ENCODE measurements at regions not wholly inside any gene's neighbourhood (a gene's known extent, or its start where the extent isn't known, plus 50 kb on each side); places are given as distances from the start of the nearest gene placed in this dataset.

DNA sequence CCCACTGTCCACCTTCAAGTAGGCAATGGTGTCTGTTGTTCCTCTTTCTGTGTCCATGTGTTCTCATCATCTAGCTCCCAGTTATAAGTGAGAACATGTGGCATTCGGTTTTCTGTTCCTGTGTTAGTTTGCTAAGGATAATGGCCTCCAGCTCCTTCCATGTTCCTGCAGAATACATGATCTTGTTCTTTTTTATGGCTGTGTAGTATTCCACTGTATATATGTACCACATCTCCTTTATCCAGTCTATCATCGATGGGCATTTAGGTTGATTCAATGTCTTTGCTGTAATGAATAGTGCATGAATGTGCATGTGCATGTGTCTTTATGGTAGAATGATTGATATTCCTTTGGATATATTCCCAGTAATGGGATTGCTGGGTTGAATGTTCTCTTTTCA is 123.3 kb upstream of the LHX5 start:
- Mint-ChIP-seq H3K4me3 (ENCODE audit: unreplicated experiment) (no peak overlapping the region), H3K9me3 (ENCODE audit: unreplicated experiment) (peaks cover 3% of the 10 kb centered on the region), H3K4me1 (ENCODE audit: unreplicated experiment) (no peaks in the 10 kb centered on the region), H3K36me3 (ENCODE audit: low read depth, unreplicated experiment) (no peaks in the 10 kb centered on the region), H3K27me3 (ENCODE audit: unreplicated experiment) (peaks cover 7% of the 10 kb centered on the region), H3K27ac (ENCODE audit: unreplicated experiment) (no peak overlapping the region)
- TF ChIP-seq, protein P1, sequence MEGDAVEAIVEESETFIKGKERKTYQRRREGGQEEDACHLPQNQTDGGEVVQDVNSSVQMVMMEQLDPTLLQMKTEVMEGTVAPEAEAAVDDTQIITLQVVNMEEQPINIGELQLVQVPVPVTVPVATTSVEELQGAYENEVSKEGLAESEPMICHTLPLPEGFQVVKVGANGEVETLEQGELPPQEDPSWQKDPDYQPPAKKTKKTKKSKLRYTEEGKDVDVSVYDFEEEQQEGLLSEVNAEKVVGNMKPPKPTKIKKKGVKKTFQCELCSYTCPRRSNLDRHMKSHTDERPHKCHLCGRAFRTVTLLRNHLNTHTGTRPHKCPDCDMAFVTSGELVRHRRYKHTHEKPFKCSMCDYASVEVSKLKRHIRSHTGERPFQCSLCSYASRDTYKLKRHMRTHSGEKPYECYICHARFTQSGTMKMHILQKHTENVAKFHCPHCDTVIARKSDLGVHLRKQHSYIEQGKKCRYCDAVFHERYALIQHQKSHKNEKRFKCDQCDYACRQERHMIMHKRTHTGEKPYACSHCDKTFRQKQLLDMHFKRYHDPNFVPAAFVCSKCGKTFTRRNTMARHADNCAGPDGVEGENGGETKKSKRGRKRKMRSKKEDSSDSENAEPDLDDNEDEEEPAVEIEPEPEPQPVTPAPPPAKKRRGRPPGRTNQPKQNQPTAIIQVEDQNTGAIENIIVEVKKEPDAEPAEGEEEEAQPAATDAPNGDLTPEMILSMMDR (IDR thresholded peaks at IDR 0.05; ENCODE audit: unreplicated experiment), result no peak
- no peak for DNase-seq (ENCODE audit: low spot score)

DNA sequence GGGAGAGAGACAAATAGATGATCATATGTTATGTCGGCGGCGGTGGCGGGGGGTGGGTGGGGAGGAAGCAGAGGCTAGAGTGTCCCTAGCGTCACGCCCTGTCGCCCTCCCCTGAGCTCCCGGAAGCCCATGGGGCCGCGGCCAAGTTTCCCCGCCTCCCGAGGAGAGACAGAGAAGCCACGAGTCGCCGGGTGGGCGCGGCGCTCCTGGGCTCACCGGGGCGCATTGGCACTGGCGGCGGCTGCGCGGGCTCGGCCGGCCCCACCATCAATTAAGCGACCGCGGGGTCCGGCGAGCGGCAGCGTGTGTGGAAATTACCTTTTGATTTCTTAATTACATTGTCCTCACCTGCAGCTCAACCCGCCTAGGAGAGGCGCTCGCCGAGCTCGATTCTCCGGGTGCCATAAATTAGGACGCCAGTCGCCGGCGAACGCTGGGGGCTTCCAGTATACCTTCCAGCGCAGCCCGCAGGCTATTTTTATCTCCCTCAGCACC is 119.9 kb upstream of the LHX5 start:
- Mint-ChIP-seq H3K4me3 (ENCODE audit: unreplicated experiment) (peak overlapping the region; percentile 77), H3K36me3 (ENCODE audit: low read depth, unreplicated experiment) (no peaks in the 10 kb centered on the region), H3K27me3 (ENCODE audit: unreplicated experiment) (peaks cover 10% of the 10 kb centered on the region), H3K4me1 (ENCODE audit: unreplicated experiment) (no peaks in the 10 kb centered on the region), H3K27ac (ENCODE audit: unreplicated experiment) (no peak overlapping the region), H3K9me3 (ENCODE audit: unreplicated experiment) (peaks cover 3% of the 10 kb centered on the region)
- DNase-seq (ENCODE audit: low spot score), result peak; percentile 26
- TF ChIP-seq, protein P1 (IDR thresholded peaks at IDR 0.05; ENCODE audit: unreplicated experiment), result no peak

DNA sequence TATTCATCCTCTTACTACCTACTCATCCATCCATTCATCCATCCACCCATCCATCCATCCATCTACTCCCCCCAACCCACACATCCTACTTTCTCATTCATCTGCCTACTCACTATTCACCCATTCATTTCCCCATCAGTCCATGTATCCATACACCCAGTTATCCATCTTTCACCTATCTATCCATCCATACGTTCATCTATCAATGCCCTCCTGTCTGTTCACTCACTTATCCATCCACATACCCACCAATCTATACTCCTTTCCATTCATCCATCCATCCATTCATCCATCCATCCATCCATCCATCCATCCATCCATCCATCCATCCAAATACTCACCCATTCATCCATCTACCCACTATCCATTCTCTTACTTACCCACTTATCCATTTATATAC is 117.8 kb upstream of the LHX5 start:
- Mint-ChIP-seq H3K27ac (ENCODE audit: unreplicated experiment) (no peak overlapping the region), H3K4me1 (ENCODE audit: unreplicated experiment) (no peaks in the 10 kb centered on the region), H3K27me3 (ENCODE audit: unreplicated experiment) (peaks cover 10% of the 10 kb centered on the region), H3K4me3 (ENCODE audit: unreplicated experiment) (no peak overlapping the region), H3K9me3 (ENCODE audit: unreplicated experiment) (peaks cover 3% of the 10 kb centered on the region), H3K36me3 (ENCODE audit: low read depth, unreplicated experiment) (no peaks in the 10 kb centered on the region)
- TF ChIP-seq, protein P1 (IDR thresholded peaks at IDR 0.05; ENCODE audit: unreplicated experiment), result no peak
- no peak for DNase-seq (ENCODE audit: low spot score)

DNA sequence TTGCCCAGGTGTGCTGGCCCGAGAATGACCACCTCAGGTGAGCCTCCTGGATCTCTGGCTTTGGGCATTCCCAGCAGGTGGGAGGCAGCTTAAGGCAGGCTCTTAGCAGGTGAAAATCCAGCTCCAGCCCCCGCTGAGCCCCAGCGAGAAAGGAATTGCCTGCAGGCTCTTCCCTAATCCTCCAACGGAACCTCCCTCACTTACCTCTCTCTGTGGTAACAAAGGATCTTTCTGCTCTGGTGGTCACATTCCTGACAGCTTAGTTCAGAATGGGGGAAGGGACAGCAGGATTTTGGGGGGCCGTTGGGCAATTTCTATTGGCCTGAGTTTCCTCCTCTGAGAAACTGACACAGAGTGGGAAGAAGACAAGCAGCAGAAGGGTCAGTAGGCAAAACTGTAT is 116.0 kb upstream of the LHX5 start:
- H3K4me3 Mint-ChIP-seq (ENCODE audit: unreplicated experiment), result no peak overlapping the region
- peaks cover 3% of the 10 kb centered on the region for H3K9me3 Mint-ChIP-seq (ENCODE audit: unreplicated experiment)
- DNase-seq (ENCODE audit: low spot score), result no peak
- peaks cover 5% of the 10 kb centered on the region for H3K27me3 Mint-ChIP-seq (ENCODE audit: unreplicated experiment)
- no peaks in the 10 kb centered on the region for H3K4me1 Mint-ChIP-seq (ENCODE audit: unreplicated experiment)
- no peaks in the 10 kb centered on the region for H3K36me3 Mint-ChIP-seq (ENCODE audit: low read depth, unreplicated experiment)
- no peak overlapping the region for H3K27ac Mint-ChIP-seq (ENCODE audit: unreplicated experiment)
- TF ChIP-seq, protein P1 (IDR thresholded peaks at IDR 0.05; ENCODE audit: unreplicated experiment), result no peak

DNA sequence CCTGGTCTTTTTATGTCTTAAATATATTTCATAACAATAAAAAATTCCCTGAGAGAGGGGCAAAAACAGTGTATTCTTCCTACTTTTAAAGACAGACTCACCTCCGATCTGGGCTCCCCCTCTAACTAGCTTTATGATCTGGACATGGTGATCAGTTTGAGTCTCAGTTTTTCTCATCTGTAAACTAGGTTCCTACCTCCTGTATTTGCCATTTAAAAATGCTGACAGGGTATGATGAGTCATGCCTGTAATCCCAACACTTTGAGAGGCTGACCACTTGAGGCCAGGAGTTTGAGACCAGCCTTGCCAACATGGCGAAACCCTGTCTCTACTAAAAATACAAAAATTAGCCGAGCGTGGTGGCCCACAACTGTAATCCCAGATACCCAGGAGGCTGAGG is 114.8 kb upstream of the LHX5 start:
- no peaks in the 10 kb centered on the region for H3K4me1 Mint-ChIP-seq (ENCODE audit: unreplicated experiment)
- peaks cover 3% of the 10 kb centered on the region for H3K9me3 Mint-ChIP-seq (ENCODE audit: unreplicated experiment)
- DNase-seq (ENCODE audit: low spot score), result no peak
- H3K36me3 Mint-ChIP-seq (ENCODE audit: low read depth, unreplicated experiment), result no peaks in the 10 kb centered on the region
- TF ChIP-seq, protein P1 (IDR thresholded peaks at IDR 0.05; ENCODE audit: unreplicated experiment), result no peak
- H3K4me3 Mint-ChIP-seq (ENCODE audit: unreplicated experiment), result no peak overlapping the region
- H3K27me3 Mint-ChIP-seq (ENCODE audit: unreplicated experiment), result peaks cover 5% of the 10 kb centered on the region
- no peak overlapping the region for H3K27ac Mint-ChIP-seq (ENCODE audit: unreplicated experiment)
